HepG2 (cell line): ENCODE measurements at regions not wholly inside any gene's neighbourhood (a gene's known extent, or its start where the extent isn't known, plus 50 kb on each side); places are given as distances from the start of the nearest gene placed in this dataset.

ENCODE experiments used
- CCAR2 ChIP-seq: fragments of 200-400 bp; formaldehyde crosslinking; optimal IDR thresholded peaks from 2 replicates; pipeline ENCODE3; 2018; ENCODE audit warnings: low read depth, mild to moderate bottlenecking, low read length, moderate library complexity
- CEBPB ChIP-seq: IDR thresholded peaks from 2 replicates; pipeline ENCODE4 v1.6.1; 2011; ENCODE audit warnings: low read depth, low read length, improper control_type of control experiment, borderline replicate concordance
- CEBPG ChIP-seq: IDR thresholded peaks from 2 replicates; pipeline ENCODE4 v1.6.1; 2016
- HDAC1 ChIP-seq: sonication (generic); formaldehyde crosslinking; IDR thresholded peaks from 2 replicates; pipeline ENCODE4 v1.5.1; 2020; ENCODE audit warnings: mild to moderate bottlenecking, missing genetic modification reagents
- HNRNPH1 ChIP-seq: fragments of 200-400 bp; formaldehyde crosslinking; optimal IDR thresholded peaks from 2 replicates; pipeline ENCODE3; 2017; ENCODE audit warnings: mild to moderate bottlenecking, low read depth, low read length
- MBD4 ChIP-seq: IDR thresholded peaks from 2 replicates; pipeline ENCODE4 v1.6.1; 2012; ENCODE audit warnings: low read length, inconsistent platforms, borderline replicate concordance
- NFYC ChIP-seq: IDR thresholded peaks from 2 replicates; pipeline ENCODE4 v1.6.1; 2016; ENCODE audit warnings: missing genetic modification reagents, missing compliant biosample characterization
- NR2F2 ChIP-seq: IDR thresholded peaks from 2 replicates; pipeline ENCODE4 v1.6.1; 2012; ENCODE audit warnings: low read depth, inconsistent platforms, borderline replicate concordance
- NR2F6 ChIP-seq, 2 experiments: IDR thresholded peaks; 2 replicates each; pipeline ENCODE4 v1.6.1; 2016; ENCODE audit warnings: antibody characterized with exemption in 1 of 2, mild to moderate bottlenecking in 1 of 2
- POLR2A ChIP-seq, 2 experiments: IDR thresholded peaks; 2 replicates each; pipeline ENCODE4 v1.6.1; 2011; ENCODE audit warnings: low read depth in 2 of 2, low read length in 2 of 2, mild to moderate bottlenecking in 1 of 2, moderate library complexity in 1 of 2; ENCODE audit not compliant: insufficient read depth in 1 of 2
- POLR2G ChIP-seq: fragments of 200-400 bp; formaldehyde crosslinking; IDR thresholded peaks from 2 replicates; pipeline ENCODE4 v1.6.1; 2018; ENCODE audit warnings: mild to moderate bottlenecking, low read depth, low read length, moderate library complexity
- RARA ChIP-seq: IDR thresholded peaks from 2 replicates; pipeline ENCODE4 v1.6.1; 2016; ENCODE audit warnings: missing genetic modification reagents, missing compliant biosample characterization
- REL ChIP-seq: sonication (generic); formaldehyde crosslinking; conservative IDR thresholded peaks from 2 replicates; pipeline ENCODE4 v1.8.0; 2022; ENCODE audit warnings: mild to moderate bottlenecking, missing genetic modification reagents, moderate library complexity
- SPEN ChIP-seq: sonication (generic); formaldehyde crosslinking; IDR thresholded peaks from 2 replicates; pipeline ENCODE4 v1.5.1; 2020; ENCODE audit warnings: low read depth, mild to moderate bottlenecking, missing genetic modification reagents
- YEATS2 ChIP-seq: sonication (generic); formaldehyde crosslinking; IDR thresholded peaks from 2 replicates; pipeline ENCODE4 v1.4.0; 2020; ENCODE audit warnings: missing genetic modification reagents, borderline replicate concordance
- ZFP36L2 ChIP-seq: sonication (generic); formaldehyde crosslinking; IDR thresholded peaks from 2 replicates; pipeline ENCODE4 v1.4.0; 2020; ENCODE audit warnings: missing genetic modification reagents
- ZNF160 ChIP-seq: sonication (generic); formaldehyde crosslinking; IDR thresholded peaks from 2 replicates; pipeline ENCODE4 v1.8.0; 2022; ENCODE audit warnings: mild to moderate bottlenecking, inconsistent platforms, missing genetic modification reagents
- ZNF207 ChIP-seq: fragments of 450-650 bp; IDR thresholded peaks from 2 replicates; pipeline ENCODE4 v1.6.1; 2016; ENCODE audit warnings: antibody characterized with exemption, borderline replicate concordance
- ZNF24 ChIP-seq: fragments of 450-650 bp; IDR thresholded peaks from 2 replicates; pipeline ENCODE4 v1.6.1; 2017; ENCODE audit warnings: antibody characterized with exemption, mild to moderate bottlenecking
- ZNF564 ChIP-seq: sonication (generic); formaldehyde crosslinking; IDR thresholded peaks from 2 replicates; pipeline ENCODE4 v1.8.1; 2023; ENCODE audit warnings: mild to moderate bottlenecking, missing genetic modification reagents
- ZNF782 ChIP-seq: sonication (generic); formaldehyde crosslinking; IDR thresholded peaks from 2 replicates; pipeline ENCODE4 v1.4.0; 2020; ENCODE audit warnings: missing genetic modification reagents, mild to moderate bottlenecking, borderline replicate concordance
- TF ChIP-seq, protein P1 (sequence below): sonication (generic); formaldehyde crosslinking; IDR thresholded peaks from 2 replicates; pipeline ENCODE4 v1.9.0; 2022; ENCODE audit warnings: missing genetic modification reagents, mild to moderate bottlenecking, borderline replicate concordance
- TF ChIP-seq, protein P2 (sequence below): sonication (generic); formaldehyde crosslinking; IDR thresholded peaks from 2 replicates; pipeline ENCODE4 v1.4.0; 2020; ENCODE audit warnings: missing genetic modification reagents
- TF ChIP-seq, protein P3 (sequence below): IDR thresholded peaks from 2 replicates; pipeline ENCODE4 v1.6.1; 2016; ENCODE audit warnings: control low read depth
- TF ChIP-seq, protein P4 (sequence below): sonication (generic); formaldehyde crosslinking; IDR thresholded peaks from 2 replicates; pipeline ENCODE4 v1.4.0; 2020; ENCODE audit warnings: missing genetic modification reagents, borderline replicate concordance

DNA sequence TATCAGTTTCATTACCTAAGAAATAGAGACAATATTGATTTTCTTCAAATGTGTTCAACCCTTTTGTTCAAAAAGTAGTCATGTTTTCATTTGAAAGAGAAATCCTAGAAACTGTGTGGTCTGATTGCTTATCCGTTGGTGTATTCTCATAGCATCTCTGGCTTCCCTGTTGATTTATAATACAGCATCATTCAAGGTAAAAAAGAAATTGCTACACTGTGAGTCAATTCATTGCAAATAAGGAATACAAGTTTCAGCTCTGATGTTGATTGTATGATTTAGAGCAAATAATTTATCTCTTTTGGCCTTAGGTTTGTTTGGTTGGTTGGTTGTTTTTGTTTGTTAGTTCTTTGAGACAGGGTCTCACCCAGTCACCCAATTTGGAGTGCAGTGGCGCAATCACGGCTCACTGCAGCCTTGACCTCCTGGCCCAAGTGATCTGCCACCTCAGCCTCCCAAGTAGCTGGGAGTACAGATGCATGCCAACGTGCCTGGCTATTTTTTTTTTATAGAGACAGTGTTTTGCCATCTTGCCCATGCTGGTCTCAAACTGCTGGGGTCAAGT lies 185.5 kb upstream of the TNFAIP3 start (continued):
- TF ChIP-seq, protein P1, sequence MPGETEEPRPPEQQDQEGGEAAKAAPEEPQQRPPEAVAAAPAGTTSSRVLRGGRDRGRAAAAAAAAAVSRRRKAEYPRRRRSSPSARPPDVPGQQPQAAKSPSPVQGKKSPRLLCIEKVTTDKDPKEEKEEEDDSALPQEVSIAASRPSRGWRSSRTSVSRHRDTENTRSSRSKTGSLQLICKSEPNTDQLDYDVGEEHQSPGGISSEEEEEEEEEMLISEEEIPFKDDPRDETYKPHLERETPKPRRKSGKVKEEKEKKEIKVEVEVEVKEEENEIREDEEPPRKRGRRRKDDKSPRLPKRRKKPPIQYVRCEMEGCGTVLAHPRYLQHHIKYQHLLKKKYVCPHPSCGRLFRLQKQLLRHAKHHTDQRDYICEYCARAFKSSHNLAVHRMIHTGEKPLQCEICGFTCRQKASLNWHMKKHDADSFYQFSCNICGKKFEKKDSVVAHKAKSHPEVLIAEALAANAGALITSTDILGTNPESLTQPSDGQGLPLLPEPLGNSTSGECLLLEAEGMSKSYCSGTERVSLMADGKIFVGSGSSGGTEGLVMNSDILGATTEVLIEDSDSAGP (CRISPR knock-in tag): no peak
- 0 out of 2 replicates have a peak, but pooled peaks have one; percentile 23 for TF ChIP-seq RARA (CRISPR knock-in tag)
- TF ChIP-seq, protein P2, sequence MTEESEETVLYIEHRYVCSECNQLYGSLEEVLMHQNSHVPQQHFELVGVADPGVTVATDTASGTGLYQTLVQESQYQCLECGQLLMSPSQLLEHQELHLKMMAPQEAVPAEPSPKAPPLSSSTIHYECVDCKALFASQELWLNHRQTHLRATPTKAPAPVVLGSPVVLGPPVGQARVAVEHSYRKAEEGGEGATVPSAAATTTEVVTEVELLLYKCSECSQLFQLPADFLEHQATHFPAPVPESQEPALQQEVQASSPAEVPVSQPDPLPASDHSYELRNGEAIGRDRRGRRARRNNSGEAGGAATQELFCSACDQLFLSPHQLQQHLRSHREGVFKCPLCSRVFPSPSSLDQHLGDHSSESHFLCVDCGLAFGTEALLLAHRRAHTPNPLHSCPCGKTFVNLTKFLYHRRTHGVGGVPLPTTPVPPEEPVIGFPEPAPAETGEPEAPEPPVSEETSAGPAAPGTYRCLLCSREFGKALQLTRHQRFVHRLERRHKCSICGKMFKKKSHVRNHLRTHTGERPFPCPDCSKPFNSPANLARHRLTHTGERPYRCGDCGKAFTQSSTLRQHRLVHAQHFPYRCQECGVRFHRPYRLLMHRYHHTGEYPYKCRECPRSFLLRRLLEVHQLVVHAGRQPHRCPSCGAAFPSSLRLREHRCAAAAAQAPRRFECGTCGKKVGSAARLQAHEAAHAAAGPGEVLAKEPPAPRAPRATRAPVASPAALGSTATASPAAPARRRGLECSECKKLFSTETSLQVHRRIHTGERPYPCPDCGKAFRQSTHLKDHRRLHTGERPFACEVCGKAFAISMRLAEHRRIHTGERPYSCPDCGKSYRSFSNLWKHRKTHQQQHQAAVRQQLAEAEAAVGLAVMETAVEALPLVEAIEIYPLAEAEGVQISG: no peak
- no peak for TF ChIP-seq POLR2A (IDR thresholded peaks at IDR 0.05; ENCODE audit: insufficient read depth in 1 of 2, low read depth in 2 of 2, low read length in 2 of 2)
- no peak for TF ChIP-seq NFYC (CRISPR knock-in tag)
- no peak for TF ChIP-seq HDAC1
- no peak for TF ChIP-seq POLR2G
- TF ChIP-seq MBD4: no peak
- no peak for TF ChIP-seq ZNF782 (CRISPR knock-in tag)
- no peak for TF ChIP-seq ZNF160 (CRISPR knock-in tag)
- no peak for TF ChIP-seq ZNF564 (CRISPR knock-in tag)
- TF ChIP-seq ZFP36L2 (CRISPR knock-in tag): no peak
- TF ChIP-seq REL (CRISPR knock-in tag): no peak
- no peak for TF ChIP-seq SPEN (CRISPR knock-in tag)
- no peak for TF ChIP-seq YEATS2 (CRISPR knock-in tag)
- TF ChIP-seq, protein P3, sequence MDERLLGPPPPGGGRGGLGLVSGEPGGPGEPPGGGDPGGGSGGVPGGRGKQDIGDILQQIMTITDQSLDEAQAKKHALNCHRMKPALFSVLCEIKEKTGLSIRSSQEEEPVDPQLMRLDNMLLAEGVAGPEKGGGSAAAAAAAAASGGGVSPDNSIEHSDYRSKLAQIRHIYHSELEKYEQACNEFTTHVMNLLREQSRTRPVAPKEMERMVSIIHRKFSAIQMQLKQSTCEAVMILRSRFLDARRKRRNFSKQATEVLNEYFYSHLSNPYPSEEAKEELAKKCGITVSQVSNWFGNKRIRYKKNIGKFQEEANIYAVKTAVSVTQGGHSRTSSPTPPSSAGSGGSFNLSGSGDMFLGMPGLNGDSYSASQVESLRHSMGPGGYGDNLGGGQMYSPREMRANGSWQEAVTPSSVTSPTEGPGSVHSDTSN (CRISPR knock-in tag): no peak
- TF ChIP-seq, protein P4, sequence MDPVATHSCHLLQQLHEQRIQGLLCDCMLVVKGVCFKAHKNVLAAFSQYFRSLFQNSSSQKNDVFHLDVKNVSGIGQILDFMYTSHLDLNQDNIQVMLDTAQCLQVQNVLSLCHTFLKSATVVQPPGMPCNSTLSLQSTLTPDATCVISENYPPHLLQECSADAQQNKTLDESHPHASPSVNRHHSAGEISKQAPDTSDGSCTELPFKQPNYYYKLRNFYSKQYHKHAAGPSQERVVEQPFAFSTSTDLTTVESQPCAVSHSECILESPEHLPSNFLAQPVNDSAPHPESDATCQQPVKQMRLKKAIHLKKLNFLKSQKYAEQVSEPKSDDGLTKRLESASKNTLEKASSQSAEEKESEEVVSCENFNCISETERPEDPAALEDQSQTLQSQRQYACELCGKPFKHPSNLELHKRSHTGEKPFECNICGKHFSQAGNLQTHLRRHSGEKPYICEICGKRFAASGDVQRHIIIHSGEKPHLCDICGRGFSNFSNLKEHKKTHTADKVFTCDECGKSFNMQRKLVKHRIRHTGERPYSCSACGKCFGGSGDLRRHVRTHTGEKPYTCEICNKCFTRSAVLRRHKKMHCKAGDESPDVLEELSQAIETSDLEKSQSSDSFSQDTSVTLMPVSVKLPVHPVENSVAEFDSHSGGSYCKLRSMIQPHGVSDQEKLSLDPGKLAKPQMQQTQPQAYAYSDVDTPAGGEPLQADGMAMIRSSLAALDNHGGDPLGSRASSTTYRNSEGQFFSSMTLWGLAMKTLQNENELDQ (CRISPR knock-in tag): no peak
- peak; percentile 34; the same call in 1 of the 2 replicates for TF ChIP-seq CEBPB
- 0 out of 2 replicates have a peak, but pooled peaks have one; percentile 22 for TF ChIP-seq NR2F2
- 0 out of 2 replicates have a peak, but pooled peaks have one; percentile 14 for TF ChIP-seq CEBPG
- no peak for TF ChIP-seq ZNF24
- peak; percentile 35; the same call in 1 of the 2 replicates for TF ChIP-seq NR2F6 (IDR thresholded peaks at IDR 0.05)
- peak; percentile 64 for TF ChIP-seq NR2F6 (CRISPR knock-in tag; IDR thresholded peaks at IDR 0.05)
- no peak for TF ChIP-seq CCAR2
- no peak for TF ChIP-seq ZNF207
- no peak for TF ChIP-seq HNRNPH1
